ENCODE measurements at regions not wholly inside any gene's neighbourhood (a gene's known extent, or its start where the extent isn't known, plus 50 kb on each side); places are given as distances from the start of the nearest gene placed in this dataset.

- POLR2A ChIA-PET: interaction anchor here (1.0 kb wide), 1 partner anchor 324 kb away, joined by 3 read pairs; no protein-coding TSS in a partner anchor
Measured at GRCh38 chr2:64848363-64848762, 140.8 kb upstream of the SLC1A4 start.

More at GRCh38 chr2:64848363-64848762, 140.8 kb upstream of the SLC1A4 start:
- no peak for DNase-seq
- WGBS (ENCODE audit: low lambda C conversion rate): 89% methylated on average over 5 of the region's 5 CpGs
- peaks cover 4% of the 10 kb centered on the region for H3F3A ChIP-seq (replicated peaks; ENCODE audit: insufficient read depth)
- no peak overlapping the region for H2AFZ ChIP-seq (ENCODE audit: low read depth)
- H4K20me1 ChIP-seq (ENCODE audit: insufficient read depth): no peaks in the 10 kb centered on the region
- no peak overlapping the region for H3K4me3 ChIP-seq (ENCODE audit: low read depth in 2 of 2, low read length in 1 of 2)
- CTCF ChIA-PET: interaction anchor here (1.0 to 1.4 kb wide), 3 partner anchors 68 to 261 kb away, joined by 3 to 5 read pairs (median 4); no protein-coding TSS in a partner anchor
- no peaks in the 10 kb centered on the region for H3K27me3 ChIP-seq (ENCODE audit: insufficient read depth)
- no peaks in the 10 kb centered on the region for H3K9me2 ChIP-seq
- TF ChIP-seq CHD2 (IDR thresholded peaks at IDR 0.05; ENCODE audit: low read length, partially characterized antibody): no peak
- no peak for TF ChIP-seq REST (IDR thresholded peaks at IDR 0.05; ENCODE audit: low read depth, low read length)
- no peak for TF ChIP-seq ZBTB33 (IDR thresholded peaks at IDR 0.05; ENCODE audit: borderline replicate concordance, low read depth)
- TF ChIP-seq MEF2A (IDR thresholded peaks at IDR 0.05; ENCODE audit: borderline replicate concordance, low read depth): no peak
- no peak for TF ChIP-seq POLR2AphosphoS5 (IDR thresholded peaks at IDR 0.05; ENCODE audit: low read depth, low read length)
- TF ChIP-seq TAF1 (IDR thresholded peaks at IDR 0.05; ENCODE audit: borderline replicate concordance, low read depth, low read length): no peak
- H3K9ac ChIP-seq: no peak overlapping the region
- no peaks in the 10 kb centered on the region for H3K9me3 ChIP-seq
- H3K79me2 ChIP-seq (ENCODE audit: insufficient read depth): no peaks in the 10 kb centered on the region
- no peaks in the 10 kb centered on the region; a peak in 1 of 4 replicates for H3K4me1 ChIP-seq (ENCODE audit: control insufficient read depth in 1 of 2, insufficient read depth in 2 of 2, low read depth in 1 of 2, low read length in 1 of 2)
- H3K4me2 ChIP-seq: no peak overlapping the region
- no peaks in the 10 kb centered on the region for H3K36me3 ChIP-seq (replicated peaks in 1 of 2; ENCODE audit: control insufficient read depth in 1 of 2, insufficient read depth in 2 of 2, low read length in 1 of 2)
- no peak overlapping the region for H3K27ac ChIP-seq (ENCODE audit: low read depth in 2 of 2, low read length in 1 of 2)
